Astrocyte (in vitro differentiated cells and primary cell): ENCODE measurements at regions not wholly inside any gene's neighbourhood (a gene's known extent, or its start where the extent isn't known, plus 50 kb on each side); places are given as distances from the start of the nearest gene placed in this dataset.

Experiments
- DNase-seq: peaks from one replicate; pipeline ENCODE4 v3.0.0-alpha.2; 2010; ENCODE audit warnings: low read depth
- FAIRE-seq: peaks from 2 replicates; lab custom pipeline; 2011; peaks lifted over from hg19 to GRCh38; lab: Jason Lieb, UNC
- H2AFZ ChIP-seq: 2 replicates; pipeline ENCODE4 v1.6.0; 2012; ENCODE audit warnings: low read depth, low read length, inconsistent platforms
- H3K27ac ChIP-seq: 2 replicates; pipeline ENCODE4 v1.5.1; 2011; ENCODE audit warnings: low read depth, low read length, inconsistent platforms
- H3K27me3 ChIP-seq: 2 replicates; pipeline ENCODE4 v1.6.0; 2011; ENCODE audit warnings: low read length, inconsistent platforms; ENCODE audit not compliant: insufficient read depth
- H3K36me3 ChIP-seq: 2 replicates; pipeline ENCODE4 v1.5.1; 2011; ENCODE audit warnings: low read length, inconsistent platforms; ENCODE audit not compliant: insufficient read depth
- H3K4me1 ChIP-seq: 2 replicates; pipeline ENCODE4 v1.5.1; 2011; ENCODE audit warnings: low read length, inconsistent platforms; ENCODE audit not compliant: insufficient read depth
- H3K4me2 ChIP-seq: 2 replicates; pipeline ENCODE4 v1.6.0; 2012; ENCODE audit warnings: low read length, inconsistent platforms
- H3K4me3 ChIP-seq: 2 replicates; pipeline ENCODE4 v1.5.1; 2011; ENCODE audit warnings: low read depth, mild to moderate bottlenecking, low read length, inconsistent platforms; ENCODE audit not compliant: insufficient read depth
- H3K79me2 ChIP-seq: 2 replicates; pipeline ENCODE4 v1.6.0; 2012; ENCODE audit warnings: mild to moderate bottlenecking, low read length, inconsistent platforms; ENCODE audit not compliant: insufficient read depth
- H3K9ac ChIP-seq: 2 replicates; pipeline ENCODE4 v1.6.0; 2012; ENCODE audit warnings: mild to moderate bottlenecking, low read length, inconsistent platforms
- H3K9me3 ChIP-seq: 2 replicates; pipeline ENCODE4 v1.5.1; 2012; ENCODE audit warnings: low read depth, mild to moderate bottlenecking, low read length, inconsistent platforms; ENCODE audit not compliant: insufficient read depth
- H4K20me1 ChIP-seq: 2 replicates; pipeline ENCODE4 v1.6.0; 2012; ENCODE audit warnings: low read length, inconsistent platforms; ENCODE audit not compliant: insufficient read depth
- H3K27ac Mint-ChIP-seq: one replicate; pipeline ENCODE4 v1.8.0; 2021; ENCODE audit warnings: mild to moderate bottlenecking, mixed read lengths; ENCODE audit not compliant: unreplicated experiment
- H3K27me3 Mint-ChIP-seq: one replicate; pipeline ENCODE4 v1.8.0; 2021; ENCODE audit warnings: low read depth, mixed read lengths; ENCODE audit not compliant: unreplicated experiment
- H3K36me3 Mint-ChIP-seq: one replicate; pipeline ENCODE4 v1.8.0; 2021; ENCODE audit warnings: low read depth, mixed read lengths; ENCODE audit not compliant: unreplicated experiment
- H3K4me1 Mint-ChIP-seq: one replicate; pipeline ENCODE4 v1.8.0; 2021; ENCODE audit warnings: low read depth, mixed read lengths; ENCODE audit not compliant: unreplicated experiment
- H3K4me3 Mint-ChIP-seq: one replicate; pipeline ENCODE4 v1.8.0; 2021; ENCODE audit warnings: mild to moderate bottlenecking, moderate library complexity, mixed read lengths; ENCODE audit not compliant: unreplicated experiment
- H3K9me3 Mint-ChIP-seq: one replicate; pipeline ENCODE4 v1.8.0; 2021; ENCODE audit warnings: mild to moderate bottlenecking, mixed read lengths; ENCODE audit not compliant: unreplicated experiment
- CTCF ChIP-seq: IDR thresholded peaks from 2 replicates; pipeline ENCODE4 v1.5.1; 2011; ENCODE audit warnings: low read depth, mild to moderate bottlenecking, inconsistent platforms, low read length, moderate library complexity; ENCODE audit not compliant: insufficient read depth
- EZH2 ChIP-seq: IDR thresholded peaks from 2 replicates; pipeline ENCODE4 v1.6.1; 2012; ENCODE audit warnings: mild to moderate bottlenecking, low read length, inconsistent platforms; ENCODE audit not compliant: insufficient read depth

- TF ChIP-seq CTCF: no peak
- no peak for TF ChIP-seq EZH2
- DNase-seq (no peak), FAIRE-seq (no peak)
Measured at GRCh38 chr3:197420566-197420965, 122.2 kb upstream of the DLG1 start.

GRCh38 chr3:197420115-197420514, 121.7 kb upstream of the DLG1 start:
- Histone ChIP-seq H3K9ac (no peak overlapping the region), H3K27me3 (no peaks in the 10 kb centered on the region), H3K36me3 (no peaks in the 10 kb centered on the region), H3K27ac (no peak overlapping the region), H2AFZ (no peak overlapping the region), H3K79me2 (no peaks in the 10 kb centered on the region), H3K4me2 (no peak overlapping the region), H3K9me3 (no peaks in the 10 kb centered on the region), H4K20me1 (no peaks in the 10 kb centered on the region), H3K4me3 (no peak overlapping the region), H3K4me1 (peaks cover 22% of the 10 kb centered on the region)
- no peak overlapping the region for H3K4me3 Mint-ChIP-seq
- H3K36me3 Mint-ChIP-seq: no peaks in the 10 kb centered on the region
- FAIRE-seq (no peak), DNase-seq (no peak)
- TF ChIP-seq CTCF: no peak
- TF ChIP-seq EZH2: no peak
- peaks cover 28% of the 10 kb centered on the region for H3K27me3 Mint-ChIP-seq
- peak overlapping the region; percentile 66 for H3K27ac Mint-ChIP-seq
- peaks cover 20% of the 10 kb centered on the region for H3K4me1 Mint-ChIP-seq
- H3K9me3 Mint-ChIP-seq: peaks cover 2% of the 10 kb centered on the region

More at GRCh38 chr3:197420566-197420965, 122.2 kb upstream of the DLG1 start:
- Histone ChIP-seq H3K4me1 (peaks cover 22% of the 10 kb centered on the region), H3K4me2 (no peak overlapping the region), H3K4me3 (no peak overlapping the region), H2AFZ (no peak overlapping the region), H4K20me1 (no peaks in the 10 kb centered on the region), H3K9ac (no peak overlapping the region), H3K79me2 (no peaks in the 10 kb centered on the region), H3K27ac (no peak overlapping the region), H3K36me3 (no peaks in the 10 kb centered on the region), H3K27me3 (no peaks in the 10 kb centered on the region), H3K9me3 (no peaks in the 10 kb centered on the region)
- Mint-ChIP-seq H3K4me1 (peaks cover 20% of the 10 kb centered on the region), H3K27me3 (peaks cover 28% of the 10 kb centered on the region), H3K4me3 (no peak overlapping the region), H3K9me3 (peaks cover 2% of the 10 kb centered on the region), H3K36me3 (no peaks in the 10 kb centered on the region), H3K27ac (peak overlapping the region; percentile 66)

GRCh38 chr3:197419696-197420095, 121.3 kb upstream of the DLG1 start:
- Histone ChIP-seq H4K20me1 (no peaks in the 10 kb centered on the region), H3K4me1 (peaks cover 22% of the 10 kb centered on the region), H3K4me3 (no peak overlapping the region), H2AFZ (no peak overlapping the region), H3K27me3 (no peaks in the 10 kb centered on the region), H3K27ac (no peak overlapping the region), H3K9ac (no peak overlapping the region), H3K9me3 (no peaks in the 10 kb centered on the region), H3K4me2 (no peak overlapping the region), H3K36me3 (no peaks in the 10 kb centered on the region), H3K79me2 (no peaks in the 10 kb centered on the region)
- Mint-ChIP-seq H3K27me3 (peaks cover 24% of the 10 kb centered on the region), H3K36me3 (no peaks in the 10 kb centered on the region), H3K27ac (no peak overlapping the region), H3K4me3 (no peak overlapping the region), H3K4me1 (peaks cover 20% of the 10 kb centered on the region), H3K9me3 (peaks cover 2% of the 10 kb centered on the region)
- TF ChIP-seq CTCF: no peak
- TF ChIP-seq EZH2: no peak
- FAIRE-seq (no peak), DNase-seq (no peak)
